T-cell (primary cell): ENCODE measurements at regions not wholly inside any gene's neighbourhood (a gene's known extent, or its start where the extent isn't known, plus 50 kb on each side); places are given as distances from the start of the nearest gene placed in this dataset.

Source experiments
- ATAC-seq, 4 experiments: fragments of 200-7000 bp in 3 of 4; fragments of 150-1000 bp in 1 of 4; cut with Tn5 transposase; replicated peaks in 1 of 4; 1 replicate in 3 of 4; 2 replicates in 1 of 4; pipeline ENCODE4 v1.10.0; 2021; ENCODE audit warnings: moderate library complexity in 3 of 4, mild to moderate bottlenecking in 2 of 4, moderate number of reproducible peaks in 1 of 4
- CTCF ChIA-PET, 2 donors: fragments of 300-600 bp; sonication (Branson Sonifier 250); formaldehyde crosslinking; loops; one replicate each; lab custom pipeline; 2022; ENCODE audit warnings: antibody characterized with exemption in 2 of 2; lab: Charles Lee
- POLR2A ChIA-PET, 2 donors: fragments of 300-600 bp; sonication (Branson Sonifier 250); formaldehyde crosslinking; loops; one replicate each; lab custom pipeline; 2022; ENCODE audit warnings: antibody characterized with exemption in 2 of 2; lab: Charles Lee
- DNase-seq, 35 experiments: peaks; one replicate each; pipeline versions ENCODE4 v3.0.0 to v3.0.0-alpha.2; 2013 to 2023
- H3K27ac ChIP-seq: one replicate; pipeline ENCODE4 v1.5.1; 2013; ENCODE audit warnings: low read length
- H3K27me3 ChIP-seq, 2 experiments: replicated peaks in 1 of 2; 1 replicate in 1 of 2; 2 replicates in 1 of 2; pipeline versions ENCODE4 v1.6.1 to v1.7.0; 2013; ENCODE audit warnings: low read length in 1 of 2, mixed read lengths in 1 of 2; ENCODE audit not compliant: control insufficient read depth in 2 of 2, insufficient read depth in 2 of 2; ENCODE audit errors: extremely low read depth in 1 of 2
- H3K36me3 ChIP-seq, 2 donors: 1 replicate in 1 of 2; 2 replicates in 1 of 2; pipeline versions ENCODE4 v1.6.1 to v1.7.0; 2013; ENCODE audit warnings: low read length in 1 of 2; ENCODE audit not compliant: control insufficient read depth in 2 of 2, insufficient read depth in 1 of 2; ENCODE audit errors: extremely low read depth in 1 of 2
- H3K4me1 ChIP-seq, 2 experiments: 1 replicate in 1 of 2; 2 replicates in 1 of 2; pipeline versions ENCODE4 v1.6.1 to v1.7.0; 2013; ENCODE audit warnings: low read length in 2 of 2, mixed read lengths in 1 of 2; ENCODE audit not compliant: insufficient read depth in 2 of 2, control insufficient read depth in 1 of 2; ENCODE audit errors: extremely low read depth in 1 of 2
- H3K4me3 ChIP-seq, 2 donors: 1 replicate in 1 of 2; 2 replicates in 1 of 2; pipeline versions ENCODE4 v1.5.1 to v1.7.0; 2013; ENCODE audit warnings: mild to moderate bottlenecking in 2 of 2, low read length in 1 of 2, moderate library complexity in 1 of 2; ENCODE audit not compliant: control insufficient read depth in 1 of 2; ENCODE audit errors: extremely low read depth in 1 of 2
- H3K9me3 ChIP-seq: 2 replicates; pipeline ENCODE4 v1.7.0; 2013
- H3K27ac Mint-ChIP-seq, 2 donors: one replicate each; pipeline ENCODE4 v1.8.0; 2020 to 2021; ENCODE audit warnings: mild to moderate bottlenecking in 2 of 2, mixed read lengths in 2 of 2
- H3K27me3 Mint-ChIP-seq, 2 donors: one replicate each; pipeline ENCODE4 v1.8.0; 2021 to 2022; ENCODE audit warnings: mixed read lengths in 2 of 2
- H3K36me3 Mint-ChIP-seq: one replicate; pipeline ENCODE4 v1.8.0; 2021; ENCODE audit warnings: mixed read lengths
- H3K4me1 Mint-ChIP-seq, 3 donors: one replicate each; pipeline ENCODE4 v1.8.0; 2020 to 2022; ENCODE audit warnings: mixed read lengths in 3 of 3, mild to moderate bottlenecking in 1 of 3
- H3K4me3 Mint-ChIP-seq, 3 donors: one replicate each; pipeline ENCODE4 v1.8.0; 2020 to 2022; ENCODE audit warnings: mild to moderate bottlenecking in 3 of 3, mixed read lengths in 3 of 3, moderate library complexity in 3 of 3
- H3K9me3 Mint-ChIP-seq, 3 donors: one replicate each; pipeline ENCODE4 v1.8.0; 2020 to 2022; ENCODE audit warnings: mixed read lengths in 3 of 3
- WGBS: methylation state at CpG from one replicate; pipeline ENCODE4 v1.1.5; 2013; ENCODE audit warnings: missing lambda C conversion rate; ENCODE audit not compliant: insufficient coverage; 5-methylcytosine and 5-hydroxymethylcytosine counted together

DNA sequence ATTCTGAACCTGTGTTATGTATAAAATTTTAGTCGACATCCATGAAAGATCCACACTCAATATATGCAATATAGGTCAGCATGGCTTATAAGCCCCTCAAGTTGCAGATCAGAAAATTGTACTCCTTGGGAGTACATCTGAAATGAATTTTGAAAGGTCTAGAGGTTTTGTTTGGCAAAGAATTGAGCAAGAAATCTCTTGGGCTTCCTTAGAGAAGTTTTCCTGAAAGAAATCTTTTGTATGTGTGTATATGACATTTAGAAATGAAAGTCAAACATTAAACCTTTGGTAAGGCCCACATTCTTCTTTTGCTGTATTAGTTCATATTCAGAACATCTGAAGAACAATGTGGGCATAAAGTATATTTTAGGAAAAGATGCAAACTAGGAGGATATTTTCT is 1006.6 kb downstream of the NAALADL2 start:
- ATAC-seq (no peak), DNase-seq (no peak)
- H3K9me3 Mint-ChIP-seq: no peaks in the 10 kb centered on the region
- no peak overlapping the region for H3K4me3 Mint-ChIP-seq
- Histone ChIP-seq H3K36me3 (no peaks in the 10 kb centered on the region), H3K4me3 (no peak overlapping the region), H3K27ac (no peak overlapping the region), H3K4me1 (no peaks in the 10 kb centered on the region), H3K9me3 (no peaks in the 10 kb centered on the region), H3K27me3 (no peaks in the 10 kb centered on the region)
- H3K36me3 Mint-ChIP-seq: no peaks in the 10 kb centered on the region
- H3K27me3 Mint-ChIP-seq: no peaks in the 10 kb centered on the region
- no CpG with 5 or more reads among the region's 1 CpG for WGBS
- ChIA-PET POLR2A (no interaction called here), CTCF (no interaction called here)
- H3K4me1 Mint-ChIP-seq: no peaks in the 10 kb centered on the region
- H3K27ac Mint-ChIP-seq: no peak overlapping the region

DNA sequence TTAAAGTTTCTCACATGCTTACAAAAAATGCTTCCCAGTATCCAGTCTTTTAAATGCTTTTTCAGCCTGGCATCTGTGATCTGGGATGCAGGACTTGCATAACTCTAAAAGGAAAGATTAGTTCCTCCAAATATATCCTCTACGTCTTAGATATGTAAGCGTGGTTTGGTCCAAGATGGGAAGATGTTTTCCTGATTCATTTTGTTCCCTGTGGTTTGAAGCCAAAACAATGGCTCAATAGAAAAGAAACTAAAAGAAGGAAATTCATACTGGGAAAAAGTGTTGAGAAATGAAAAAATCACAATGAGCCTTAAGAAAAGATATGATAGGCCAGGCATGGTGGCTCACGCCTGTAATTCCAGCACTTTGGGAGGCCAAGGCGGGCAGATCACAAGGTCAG is 1002.8 kb downstream of the NAALADL2 start:
- no peaks in the 10 kb centered on the region for H3K36me3 Mint-ChIP-seq
- no peaks in the 10 kb centered on the region for H3K27me3 ChIP-seq
- WGBS: no CpG with 5 or more reads among the region's 4 CpGs

More for the DNA sequence above, 1002.8 kb downstream of the NAALADL2 start:
- Histone ChIP-seq H3K4me1 (no peaks in the 10 kb centered on the region), H3K4me3 (no peak overlapping the region), H3K9me3 (no peaks in the 10 kb centered on the region), H3K27ac (no peak overlapping the region), H3K36me3 (no peaks in the 10 kb centered on the region)
- H3K9me3 Mint-ChIP-seq: peaks cover 0 to 3% (median 0%) of the 10 kb centered on the region in 3 donors
- ATAC-seq: no peak
- no peak overlapping the region for H3K27ac Mint-ChIP-seq
- no peak overlapping the region for H3K4me3 Mint-ChIP-seq
- no peaks in the 10 kb centered on the region for H3K27me3 Mint-ChIP-seq
- ChIA-PET CTCF (no interaction called here), POLR2A (no interaction called here)
- H3K4me1 Mint-ChIP-seq: no peaks in the 10 kb centered on the region
- DNase-seq: no peak
